OCI-LY1 (cell line): ENCODE measurements at regions not wholly inside any gene's neighbourhood (a gene's known extent, or its start where the extent isn't known, plus 50 kb on each side); places are given as distances from the start of the nearest gene placed in this dataset.

Experiments
- H2AFZ ChIP-seq: fragments of 200-600 bp; sonication (generic), shearing (Covaris generic); 2 replicates; pipeline ENCODE4 v1.6.0; 2014; ENCODE audit warnings: antibody characterized with exemption, mild to moderate bottlenecking, low read length
- H3F3A ChIP-seq: fragments of 200-600 bp; sonication (generic), shearing (Covaris generic); 2 replicates; pipeline ENCODE4 v1.6.0; 2014; ENCODE audit warnings: mild to moderate bottlenecking, antibody characterized with exemption, low read length, moderate library complexity; ENCODE audit not compliant: insufficient read depth
- H3K27ac ChIP-seq: fragments of 200-600 bp; sonication (generic); 2 replicates; pipeline ENCODE4 v1.5.1; 2014; ENCODE audit warnings: low read length, mixed run types, mild to moderate bottlenecking, low read depth; ENCODE audit not compliant: poor library complexity, severe bottlenecking
- H3K27me3 ChIP-seq: fragments of 200-600 bp; sonication (generic); 2 replicates; pipeline ENCODE4 v1.6.0; 2014; ENCODE audit warnings: antibody characterized with exemption, mild to moderate bottlenecking, low read length, moderate library complexity; ENCODE audit not compliant: insufficient read depth
- H3K36me3 ChIP-seq: fragments of 200-600 bp; sonication (generic); 2 replicates; pipeline ENCODE4 v1.6.1; 2014; ENCODE audit warnings: mild to moderate bottlenecking, antibody characterized with exemption, low read length, moderate library complexity, mixed read lengths; ENCODE audit not compliant: insufficient read depth
- H3K4me1 ChIP-seq: fragments of 200-600 bp; sonication (generic); 2 replicates; pipeline ENCODE4 v1.5.1; 2014; ENCODE audit warnings: mild to moderate bottlenecking, low read length, moderate library complexity; ENCODE audit not compliant: insufficient read depth, severe bottlenecking
- H3K4me2 ChIP-seq: fragments of 200-600 bp; sonication (generic), shearing (Covaris generic); 2 replicates; pipeline ENCODE4 v1.6.1; 2014; ENCODE audit warnings: low read length
- H3K4me3 ChIP-seq: fragments of 200-600 bp; sonication (generic); 2 replicates; pipeline ENCODE4 v1.5.1; 2014; ENCODE audit warnings: low read length, low read depth, mild to moderate bottlenecking, mixed read lengths; ENCODE audit not compliant: poor library complexity, severe bottlenecking
- H3K79me2 ChIP-seq: fragments of 200-600 bp; shearing (Covaris generic); 2 replicates; pipeline ENCODE4 v1.6.1; 2016; ENCODE audit warnings: mixed run types, low read length, mixed read lengths; ENCODE audit not compliant: insufficient read depth
- H3K9ac ChIP-seq: fragments of 200-600 bp; sonication (generic), shearing (Covaris generic); 2 replicates; pipeline ENCODE4 v1.6.1; 2014; ENCODE audit warnings: mild to moderate bottlenecking, low read length, mixed read lengths
- H3K9me2 ChIP-seq: fragments of 200-600 bp; sonication (generic), shearing (Covaris generic); 2 replicates; pipeline ENCODE4 v1.6.1; 2014; ENCODE audit warnings: low read depth, mild to moderate bottlenecking, low read length, mixed read lengths
- H3K9me3 ChIP-seq: fragments of 200-600 bp; shearing (Covaris generic); 2 replicates; pipeline ENCODE4 v1.6.1; 2014; ENCODE audit warnings: low read length, mixed read lengths
- H4K20me1 ChIP-seq: fragments of 200-600 bp; sonication (generic), shearing (Covaris generic); 2 replicates; pipeline ENCODE4 v1.6.0; 2016; ENCODE audit warnings: mild to moderate bottlenecking, low read length; ENCODE audit not compliant: insufficient read depth
- CTCF ChIP-seq: fragments of 200-600 bp; sonication (generic), shearing (Covaris generic); IDR thresholded peaks from 2 replicates; pipeline ENCODE4 v1.5.1; 2017; ENCODE audit warnings: mild to moderate bottlenecking, antibody characterized with exemption, low read length, moderate library complexity, mixed read lengths
- EZH2 ChIP-seq: fragments of 200-600 bp; sonication (generic), shearing (Covaris generic); IDR thresholded peaks from 2 replicates; pipeline ENCODE4 v1.8.0; 2017; ENCODE audit warnings: borderline replicate concordance, mixed run types, mild to moderate bottlenecking, antibody characterized with exemption, low read length, moderate library complexity, mixed read lengths

GRCh38 chr4:84177831-84178542 lies 321.1 kb downstream of the NKX6-1 start:
- no peaks in the 10 kb centered on the region for H3F3A ChIP-seq
- no peak overlapping the region for H3K27ac ChIP-seq
- H2AFZ ChIP-seq = no peak overlapping the region
- no peaks in the 10 kb centered on the region for H3K27me3 ChIP-seq
- H3K79me2 ChIP-seq = no peaks in the 10 kb centered on the region
- H3K36me3 ChIP-seq = no peaks in the 10 kb centered on the region
- H3K9me3 ChIP-seq = no peaks in the 10 kb centered on the region
- no peaks in the 10 kb centered on the region for H3K9me2 ChIP-seq
- H3K9ac ChIP-seq = no peak overlapping the region
- no peaks in the 10 kb centered on the region for H3K4me1 ChIP-seq
- no peaks in the 10 kb centered on the region for H4K20me1 ChIP-seq
- no peak overlapping the region for H3K4me3 ChIP-seq
- H3K4me2 ChIP-seq = no peak overlapping the region
- no peak for TF ChIP-seq CTCF
- no peak for TF ChIP-seq EZH2

- Histone ChIP-seq H3K79me2 (no peaks in the 10 kb centered on the region), H3K36me3 (no peaks in the 10 kb centered on the region), H3K9me3 (no peaks in the 10 kb centered on the region), H3K27ac (no peak overlapping the region), H3K4me2 (no peak overlapping the region), H3K4me3 (no peak overlapping the region), H3K9ac (no peak overlapping the region), H3K4me1 (no peaks in the 10 kb centered on the region), H3F3A (no peaks in the 10 kb centered on the region), H3K27me3 (no peaks in the 10 kb centered on the region), H3K9me2 (no peaks in the 10 kb centered on the region), H2AFZ (no peak overlapping the region), H4K20me1 (no peaks in the 10 kb centered on the region)
- TF ChIP-seq EZH2 (no peak), CTCF (no peak)
Observed at GRCh38 chr4:84176016-84176415, 323.1 kb downstream of the NKX6-1 start.

GRCh38 chr4:84171871-84172270 lies 327.2 kb downstream of the NKX6-1 start:
- Histone ChIP-seq H3K9me3 (no peaks in the 10 kb centered on the region), H3K27ac (no peak overlapping the region), H4K20me1 (no peaks in the 10 kb centered on the region), H3K4me2 (no peak overlapping the region), H2AFZ (no peak overlapping the region), H3K9me2 (no peaks in the 10 kb centered on the region), H3K79me2 (no peaks in the 10 kb centered on the region), H3K4me1 (no peaks in the 10 kb centered on the region), H3K9ac (no peak overlapping the region), H3K36me3 (no peaks in the 10 kb centered on the region), H3K4me3 (no peak overlapping the region), H3F3A (no peaks in the 10 kb centered on the region), H3K27me3 (no peaks in the 10 kb centered on the region)
- TF ChIP-seq EZH2 (no peak), CTCF (no peak)
